HCT116 (cell line): ENCODE measurements at regions not wholly inside any gene's neighbourhood (a gene's known extent, or its start where the extent isn't known, plus 50 kb on each side); places are given as distances from the start of the nearest gene placed in this dataset.

Experiments
- ATAC-seq: fragments of 200-7000 bp; cut with Tn5 transposase; 2 replicates; pipeline ENCODE4 v1.9.1; 2020; ENCODE audit warnings: mild to moderate bottlenecking, moderate library complexity
- BruUV-seq: library from RNA; stranded (reverse); fragments of 400-500 nt; replicated peaks from 2 replicates; lab custom pipeline; 2021; lab: Mats Ljungman, UMichigan
- CTCF ChIA-PET: fragments of 300-600 bp; sonication (Branson Sonifier 250); formaldehyde crosslinking; loops from one replicate; lab custom pipeline; 2021; ENCODE audit warnings: antibody characterized with exemption; lab: Charles Lee
- POLR2A ChIA-PET: fragments of 300-600, 350-600 bp; sonication (Branson Sonifier 250); formaldehyde crosslinking; loops from one replicate; lab custom pipeline; 2021; ENCODE audit warnings: antibody characterized with exemption; lab: Charles Lee
- RAD21 ChIA-PET, 2 experiments: fragments of 300-600 bp; sonication (Branson Sonifier 250); formaldehyde crosslinking; loops; one replicate each; lab custom pipeline; 2023; ENCODE audit warnings: low total read pairs in 2 of 2; ENCODE audit not compliant: uncharacterized antibody in 2 of 2, unreplicated experiment in 2 of 2, low non-redundant PET in 1 of 2; lab: Charles Lee
- DNase-seq: peaks from one replicate; pipeline ENCODE4 v3.0.0-alpha.2; 2010; ENCODE audit warnings: low read depth, low spot score
- H2AFZ ChIP-seq: fragments of 200-600 bp; shearing (Covaris generic), sonication (generic); 2 replicates; pipeline ENCODE4 v1.6.1; 2017; ENCODE audit warnings: low read depth, mixed run types, mixed read lengths, antibody characterized with exemption, low read length; ENCODE audit not compliant: poor library complexity, severe bottlenecking
- H3K27ac ChIP-seq: 2 replicates; pipeline ENCODE4 v1.5.1; 2012; ENCODE audit warnings: low read depth, low read length
- H3K27me3 ChIP-seq: fragments of 200-600 bp; sonication (generic); 2 replicates; pipeline ENCODE4 v1.6.1; 2016; ENCODE audit warnings: mixed run types, low read length, mixed read lengths; ENCODE audit not compliant: insufficient read depth
- H3K36me3 ChIP-seq, 2 experiments: fragments of 200-500 bp in 1 of 2; fragments of 200-600 bp in 1 of 2; sonication (Bioruptor generic) in 1 of 2; sonication (generic) in 1 of 2; 2 replicates each; pipeline versions ENCODE4 v1.5.1 to v1.6.1; 2014 to 2016; ENCODE audit warnings: low read length in 2 of 2, inconsistent platforms in 1 of 2, mixed read lengths in 1 of 2, mixed run types in 1 of 2; ENCODE audit not compliant: insufficient read depth in 2 of 2, control insufficient read depth in 1 of 2
- H3K4me1 ChIP-seq, 2 experiments: fragments of 200-600 bp in 1 of 2; sonication (generic) in 1 of 2; 2 replicates each; pipeline versions ENCODE4 v1.5.1 to v1.6.1; 2012 to 2017; ENCODE audit warnings: low read length in 2 of 2, inconsistent platforms in 1 of 2, mild to moderate bottlenecking in 1 of 2, mixed read lengths in 1 of 2, mixed run types in 1 of 2, moderate library complexity in 1 of 2; ENCODE audit not compliant: insufficient read depth in 2 of 2, control insufficient read depth in 1 of 2
- H3K4me2 ChIP-seq: fragments of 200-600 bp; sonication (generic); 2 replicates; pipeline ENCODE4 v1.6.1; 2017; ENCODE audit warnings: mixed run types, low read length, mixed read lengths
- H3K4me3 ChIP-seq, 2 experiments: fragments of 200-600 bp in 1 of 2; sonication (generic) in 1 of 2; replicated peaks in 1 of 2; 2 replicates each; pipeline ENCODE4 v1.5.1; 2011 to 2016; ENCODE audit warnings: low read length in 2 of 2, control low read depth in 1 of 2, low read depth in 1 of 2, mild to moderate bottlenecking in 1 of 2, mixed read lengths in 1 of 2, mixed run types in 1 of 2
- H3K79me2 ChIP-seq: fragments of 200-600 bp; sonication (generic); 2 replicates; pipeline ENCODE4 v1.6.1; 2017; ENCODE audit warnings: mild to moderate bottlenecking, mixed run types, low read length, moderate library complexity, mixed read lengths; ENCODE audit not compliant: insufficient read depth
- H3K9ac ChIP-seq: fragments of 200-600 bp; sonication (generic); 2 replicates; pipeline ENCODE4 v1.6.1; 2016; ENCODE audit warnings: low read length, mixed read lengths
- H3K9me2 ChIP-seq: fragments of 200-600 bp; sonication (generic), shearing (Covaris generic); 2 replicates; pipeline ENCODE4 v1.6.1; 2017; ENCODE audit warnings: mixed run types, mild to moderate bottlenecking, moderate library complexity; ENCODE audit not compliant: insufficient read depth
- H3K9me3 ChIP-seq, 2 experiments: fragments of 200-500 bp in 1 of 2; fragments of 200-600 bp in 1 of 2; sonication (Bioruptor generic) in 1 of 2; sonication (generic) in 1 of 2; 2 replicates each; pipeline ENCODE4 v1.6.1; 2014 to 2017; ENCODE audit warnings: low read length in 2 of 2, mixed read lengths in 2 of 2, inconsistent platforms in 1 of 2, low read depth in 1 of 2, mild to moderate bottlenecking in 1 of 2, mixed run types in 1 of 2, moderate library complexity in 1 of 2; ENCODE audit not compliant: control insufficient read depth in 1 of 2, insufficient read depth in 1 of 2
- H4K20me1 ChIP-seq: fragments of 200-600 bp; sonication (generic), shearing (Covaris generic); 2 replicates; pipeline ENCODE4 v1.6.1; 2017; ENCODE audit warnings: mixed run types, mild to moderate bottlenecking, moderate library complexity; ENCODE audit not compliant: insufficient read depth
- CBX3 ChIP-seq: IDR thresholded peaks from 2 replicates; pipeline ENCODE4 v1.6.1; 2012; ENCODE audit warnings: low read depth
- EGR1 ChIP-seq: IDR thresholded peaks from 2 replicates; pipeline ENCODE4 v1.6.1; 2012; ENCODE audit warnings: low read depth
- ELF1 ChIP-seq: IDR thresholded peaks from 2 replicates; pipeline ENCODE4 v1.6.1; 2012; ENCODE audit warnings: low read depth, borderline replicate concordance
- EZH2 ChIP-seq: fragments of 200-600 bp; sonication (generic); IDR thresholded peaks from 2 replicates; pipeline ENCODE4 v1.6.1; 2017; ENCODE audit warnings: antibody characterized with exemption, mixed run types
- EZH2phosphoT487 ChIP-seq: fragments of 200-600 bp; IDR thresholded peaks from 2 replicates; pipeline ENCODE4 v1.6.1; 2018; ENCODE audit warnings: antibody characterized with exemption, borderline replicate concordance
- JUND ChIP-seq: IDR thresholded peaks from 2 replicates; pipeline ENCODE4 v1.6.1; 2012
- POLR2AphosphoS5 ChIP-seq: IDR thresholded peaks from 2 replicates; pipeline ENCODE4 v1.6.1; 2011; ENCODE audit warnings: mild to moderate bottlenecking, low read depth, low read length, moderate library complexity
- SIN3A ChIP-seq: IDR thresholded peaks from 2 replicates; pipeline ENCODE4 v1.6.1; 2012; ENCODE audit warnings: low read depth
- TCF7L2 ChIP-seq: IDR thresholded peaks from 2 replicates; pipeline ENCODE4 v1.7.0; 2011; ENCODE audit warnings: borderline replicate concordance, inconsistent platforms; ENCODE audit not compliant: insufficient read depth, insufficient read length; ENCODE audit errors: extremely low read depth
- ZNF274 ChIP-seq: fragments of 200-500 bp; sonication (Bioruptor generic); IDR thresholded peaks from 2 replicates; pipeline ENCODE4 v1.6.1; 2014; ENCODE audit warnings: mild to moderate bottlenecking, low read depth, low read length, inconsistent platforms
- intact Hi-C: fragments of 100-400 bp; cut with micrococcal nuclease; formaldehyde crosslinking; loops from 2 replicates; pipeline ENCODE4 v1.10.0; 2022

DNA sequence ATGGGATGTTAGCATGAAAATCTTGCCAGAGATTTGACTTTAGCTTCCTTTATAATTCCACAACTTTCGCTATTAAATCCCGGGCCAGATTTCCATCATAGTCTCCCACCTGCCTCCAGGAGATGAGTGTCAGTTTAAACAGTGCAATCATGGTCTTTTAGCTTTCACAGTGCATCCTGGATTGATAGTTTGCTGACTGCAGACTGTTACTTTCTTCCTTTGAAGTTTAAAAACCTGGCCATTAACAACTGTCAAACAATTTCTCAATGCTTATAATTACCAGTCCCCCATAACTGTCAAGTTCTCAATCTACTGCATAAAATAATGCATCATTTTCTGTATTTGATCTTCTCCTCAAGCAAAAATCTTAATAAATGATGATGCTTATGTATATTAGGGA is 108.4 kb upstream of the FSTL5 start:
- H3K4me3 ChIP-seq = no peak overlapping the region
- DNase-seq (no peak), ATAC-seq (no peak)
- no peak overlapping the region for H2AFZ ChIP-seq
- no peaks in the 10 kb centered on the region for H3K79me2 ChIP-seq
- no peaks in the 10 kb centered on the region for H3K9me3 ChIP-seq
- CTCF ChIA-PET = no interaction called here
- no peaks in the 10 kb centered on the region for H3K9me2 ChIP-seq
- BruUV-seq = no TSS peak
- no peak for TF ChIP-seq EZH2phosphoT487
- no peak for TF ChIP-seq EGR1
- no peak for TF ChIP-seq SIN3A
- no peak for TF ChIP-seq ZNF274
- no peak for TF ChIP-seq JUND
- no peak for TF ChIP-seq EZH2
- no peak for TF ChIP-seq CBX3
- no peak for TF ChIP-seq TCF7L2
- no peak for TF ChIP-seq ELF1
- H4K20me1 ChIP-seq = no peaks in the 10 kb centered on the region
- RAD21 ChIA-PET = no interaction called here
- H3K4me2 ChIP-seq = no peak overlapping the region
- POLR2A ChIA-PET = no interaction called here
- no peaks in the 10 kb centered on the region for H3K27me3 ChIP-seq
- intact Hi-C loops = no loop called here
- H3K9ac ChIP-seq = no peak overlapping the region
- H3K36me3 ChIP-seq = no peaks in the 10 kb centered on the region
- H3K27ac ChIP-seq = no peak overlapping the region
- H3K4me1 ChIP-seq = peaks cover 0 to 5% of the 10 kb centered on the region in 2 experiments; a peak in 1 of 4 replicates

DNA sequence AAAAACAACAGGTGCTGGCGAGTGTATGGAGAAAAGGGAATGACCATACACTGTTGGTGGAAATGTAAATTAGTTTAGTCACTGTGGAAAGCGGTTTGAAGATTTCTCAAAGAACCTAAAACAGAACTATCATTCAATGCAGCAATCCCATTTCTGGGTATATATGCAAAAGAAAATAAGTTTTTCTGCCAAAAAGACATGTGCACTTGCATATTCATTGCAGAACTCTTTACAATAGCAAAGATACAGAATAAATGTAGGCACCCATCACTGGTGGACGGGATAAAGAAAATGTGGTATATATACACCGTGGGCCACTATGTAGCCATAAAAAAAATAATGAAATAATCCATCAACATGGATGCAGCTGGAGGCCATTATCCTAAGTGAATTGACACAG is 105.1 kb upstream of the FSTL5 start:
- H2AFZ ChIP-seq = no peak overlapping the region
- DNase-seq (no peak), ATAC-seq (no peak)
- H3K27me3 ChIP-seq = no peaks in the 10 kb centered on the region
- peaks cover 0 to 1% of the 10 kb centered on the region in 2 experiments; a peak in 1 of 4 replicates for H3K9me3 ChIP-seq
- no peaks in the 10 kb centered on the region for H3K9me2 ChIP-seq
- H4K20me1 ChIP-seq = no peaks in the 10 kb centered on the region
- no peaks in the 10 kb centered on the region for H3K36me3 ChIP-seq
- ChIA-PET RAD21 (no interaction called here), POLR2A (no interaction called here), CTCF (no interaction called here)
- BruUV-seq = no TSS peak
- no peak overlapping the region for H3K9ac ChIP-seq
- intact Hi-C loops = no loop called here
- no peaks in the 10 kb centered on the region for H3K4me1 ChIP-seq
- H3K27ac ChIP-seq = no peak overlapping the region
- H3K4me2 ChIP-seq = no peak overlapping the region
- no peak overlapping the region for H3K4me3 ChIP-seq
- no peak for TF ChIP-seq POLR2AphosphoS5
- H3K79me2 ChIP-seq = no peaks in the 10 kb centered on the region
